ENCODE measurements at regions not wholly inside any gene's neighbourhood (a gene's known extent, or its start where the extent isn't known, plus 50 kb on each side); places are given as distances from the start of the nearest gene placed in this dataset.

GRCh38 chr16:52634528-52634927 lies 87.6 kb upstream of the TOX3 start:
- H3K9me3 Mint-ChIP-seq: peaks cover 18% of the 10 kb centered on the region

DNA sequence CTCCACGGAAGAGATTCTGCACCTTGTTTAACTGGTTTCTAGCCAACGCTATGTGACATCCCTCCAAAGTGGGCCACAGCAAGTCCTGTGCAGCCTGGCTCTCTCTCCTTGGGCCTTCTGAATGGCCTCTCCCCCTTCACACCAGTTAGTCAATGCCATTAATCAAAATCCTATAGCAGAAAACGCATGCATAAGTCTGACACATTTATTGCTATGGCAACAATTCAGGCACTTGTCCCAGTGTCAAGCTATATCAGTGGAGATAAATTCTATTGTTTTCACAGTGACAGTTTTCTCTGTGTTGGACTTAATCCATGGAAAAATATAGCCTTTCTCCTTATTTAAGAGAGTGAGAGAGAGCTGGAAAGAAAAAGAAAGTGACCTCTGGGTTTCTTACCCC lies 87.2 kb upstream of the TOX3 start:
- Mint-ChIP-seq H3K27me3 (ENCODE audit: insufficient read depth) (peaks cover 16% of the 10 kb centered on the region), H3K4me3 (no peak overlapping the region), H3K9me3 (peaks cover 18% of the 10 kb centered on the region), H3K36me3 (ENCODE audit: low read depth) (no peaks in the 10 kb centered on the region), H3K27ac (no peak overlapping the region), H3K4me1 (peaks cover 4% of the 10 kb centered on the region)
- Histone ChIP-seq H3K4me3 (ENCODE audit: low read length) (no peak overlapping the region), H3K36me3 (ENCODE audit: control insufficient read depth, insufficient read depth, low read length) (no peaks in the 10 kb centered on the region), H3K9ac (ENCODE audit: extremely low read depth, low read length, poor library complexity, severe bottlenecking) (no peak overlapping the region), H3K4me1 (ENCODE audit: control insufficient read depth, insufficient read depth, low read length) (no peaks in the 10 kb centered on the region), H3K27ac (ENCODE audit: low read depth, low read length) (peak overlapping the region; percentile 44), H3K27me3 (ENCODE audit: control insufficient read depth, insufficient read depth, low read length, poor library complexity, severe bottlenecking) (no peaks in the 10 kb centered on the region), H3K9me3 (ENCODE audit: control insufficient read depth, low read length) (peaks cover 19% of the 10 kb centered on the region)
- 74 to 83% methylated on average over 3 of the region's 3 CpGs for WGBS, 2 experiments (ENCODE audit: insufficient coverage in 1 of 2, insufficient read length in 1 of 2)
- no peak for DNase-seq
- TF ChIP-seq CTCF (conservative IDR thresholded peaks at IDR 0.05): no peak

More at GRCh38 chr16:52634528-52634927, 87.6 kb upstream of the TOX3 start:
- Mint-ChIP-seq H3K27ac (no peak overlapping the region), H3K4me3 (no peak overlapping the region), H3K4me1 (peaks cover 4% of the 10 kb centered on the region), H3K27me3 (ENCODE audit: insufficient read depth) (peaks cover 17% of the 10 kb centered on the region), H3K36me3 (ENCODE audit: low read depth) (no peaks in the 10 kb centered on the region)
- no peaks in the 10 kb centered on the region for H3K36me3 ChIP-seq (ENCODE audit: control insufficient read depth, insufficient read depth, low read length)
- H3K27me3 ChIP-seq (ENCODE audit: control insufficient read depth, insufficient read depth, low read length, poor library complexity, severe bottlenecking): no peaks in the 10 kb centered on the region
- peaks cover 19% of the 10 kb centered on the region for H3K9me3 ChIP-seq (ENCODE audit: control insufficient read depth, low read length)
- TF ChIP-seq CTCF (conservative IDR thresholded peaks at IDR 0.05): no peak
- H3K9ac ChIP-seq (ENCODE audit: extremely low read depth, low read length, poor library complexity, severe bottlenecking): no peak overlapping the region
- 89 to 100% methylated on average over 2 to 5 of the region's 5 CpGs for WGBS, 2 experiments (ENCODE audit: insufficient coverage in 1 of 2, insufficient read length in 1 of 2)
- H3K4me1 ChIP-seq (ENCODE audit: control insufficient read depth, insufficient read depth, low read length): no peaks in the 10 kb centered on the region
- H3K27ac ChIP-seq (ENCODE audit: low read depth, low read length): peak overlapping the region; percentile 42
- no peak for DNase-seq
- H3K4me3 ChIP-seq (ENCODE audit: low read length): no peak overlapping the region

GRCh38 chr16:52633230-52633629 lies 86.3 kb upstream of the TOX3 start:
- peaks cover 19% of the 10 kb centered on the region for H3K9me3 ChIP-seq (ENCODE audit: control insufficient read depth, low read length)
- no peak overlapping the region for H3K4me3 Mint-ChIP-seq
- no peak overlapping the region for H3K27ac Mint-ChIP-seq
- no peaks in the 10 kb centered on the region for H3K36me3 ChIP-seq (ENCODE audit: control insufficient read depth, insufficient read depth, low read length)
- H3K4me1 ChIP-seq (ENCODE audit: control insufficient read depth, insufficient read depth, low read length): no peaks in the 10 kb centered on the region
- no peaks in the 10 kb centered on the region for H3K36me3 Mint-ChIP-seq (ENCODE audit: low read depth)
- H3K4me1 Mint-ChIP-seq: peaks cover 4% of the 10 kb centered on the region
- WGBS, 2 experiments (ENCODE audit: insufficient coverage in 1 of 2, insufficient read length in 1 of 2): 94 to 100% methylated on average over 1 to 6 of the region's 6 CpGs
- no peaks in the 10 kb centered on the region for H3K27me3 ChIP-seq (ENCODE audit: control insufficient read depth, insufficient read depth, low read length, poor library complexity, severe bottlenecking)
- H3K9me3 Mint-ChIP-seq: peaks cover 18% of the 10 kb centered on the region
- H3K27ac ChIP-seq (ENCODE audit: low read depth, low read length): peak overlapping the region; percentile 44
- no peak for TF ChIP-seq CTCF (conservative IDR thresholded peaks at IDR 0.05)
- DNase-seq: no peak
- no peak overlapping the region for H3K9ac ChIP-seq (ENCODE audit: extremely low read depth, low read length, poor library complexity, severe bottlenecking)
- peaks cover 8% of the 10 kb centered on the region for H3K27me3 Mint-ChIP-seq (ENCODE audit: insufficient read depth)
- H3K4me3 ChIP-seq (ENCODE audit: low read length): no peak overlapping the region

Measured in endodermal cell (in vitro differentiated cells).